WTC11 (cell line): ENCODE measurements at regions not wholly inside any gene's neighbourhood (a gene's known extent, or its start where the extent isn't known, plus 50 kb on each side); places are given as distances from the start of the nearest gene placed in this dataset.

ENCODE experiments used
- ATF3 ChIP-seq: sonication (generic); formaldehyde crosslinking; conservative IDR thresholded peaks from 2 replicates; pipeline ENCODE4 v1.8.1; 2022; ENCODE audit warnings: mild to moderate bottlenecking, missing genetic modification reagents
- CTCF ChIP-seq: fragments of 200-600 bp; IDR thresholded peaks from 2 replicates; pipeline ENCODE4 v1.8.0; 2022; ENCODE audit warnings: antibody characterized with exemption
- ERG ChIP-seq: fragments of 250-450 bp; sonication (Bioruptor Pico); IDR thresholded peaks from 2 replicates; pipeline ENCODE4 v1.8.0; 2021; ENCODE audit warnings: mild to moderate bottlenecking
- JUN ChIP-seq: sonication (generic); formaldehyde crosslinking; IDR thresholded peaks from 2 replicates; pipeline ENCODE4 v1.8.0; 2023; ENCODE audit warnings: mild to moderate bottlenecking, missing genetic modification reagents
- MXD4 ChIP-seq: fragments of 250-450 bp; sonication (Bioruptor Pico); IDR thresholded peaks from 2 replicates; pipeline ENCODE4 v1.8.0; 2021; ENCODE audit warnings: mild to moderate bottlenecking, moderate library complexity, borderline replicate concordance
- TCF7 ChIP-seq: sonication (generic); formaldehyde crosslinking; IDR thresholded peaks from 2 replicates; pipeline ENCODE4 v1.8.0; 2022; ENCODE audit warnings: mild to moderate bottlenecking, low read depth, missing genetic modification reagents, moderate library complexity
- TF ChIP-seq, protein P1 (sequence below): sonication (generic); formaldehyde crosslinking; IDR thresholded peaks from 2 replicates; pipeline ENCODE4 v1.8.1; 2023; ENCODE audit warnings: mild to moderate bottlenecking, missing genetic modification reagents, moderate library complexity

GRCh38 chr12:86623267-86623666 lies 367.1 kb upstream of the MGAT4C start:
- no peak for TF ChIP-seq CTCF
- no peak for TF ChIP-seq ERG
- TF ChIP-seq, protein P1, sequence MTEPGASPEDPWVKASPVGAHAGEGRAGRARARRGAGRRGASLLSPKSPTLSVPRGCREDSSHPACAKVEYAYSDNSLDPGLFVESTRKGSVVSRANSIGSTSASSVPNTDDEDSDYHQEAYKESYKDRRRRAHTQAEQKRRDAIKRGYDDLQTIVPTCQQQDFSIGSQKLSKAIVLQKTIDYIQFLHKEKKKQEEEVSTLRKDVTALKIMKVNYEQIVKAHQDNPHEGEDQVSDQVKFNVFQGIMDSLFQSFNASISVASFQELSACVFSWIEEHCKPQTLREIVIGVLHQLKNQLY (CRISPR knock-in tag): no peak
- TF ChIP-seq TCF7 (CRISPR knock-in tag): no peak
- TF ChIP-seq MXD4: no peak
- TF ChIP-seq JUN (CRISPR knock-in tag): no peak
- no peak for TF ChIP-seq ATF3 (CRISPR knock-in tag)
